HFF-Myc (cell line): ENCODE measurements at regions not wholly inside any gene's neighbourhood (a gene's known extent, or its start where the extent isn't known, plus 50 kb on each side); places are given as distances from the start of the nearest gene placed in this dataset.

Experiments used
- DNase-seq: peaks from one replicate; pipeline ENCODE4 v3.0.0-alpha.2; 2011; ENCODE audit warnings: low read depth; ENCODE audit errors: extremely low read depth
- H3K4me3 ChIP-seq: replicated peaks from 2 replicates; pipeline ENCODE4 v1.5.1; 2011; ENCODE audit warnings: low read depth, mild to moderate bottlenecking, control low read depth, low read length
- CTCF ChIP-seq: IDR thresholded peaks from 2 replicates; pipeline ENCODE4 v1.5.1; 2012; ENCODE audit warnings: mild to moderate bottlenecking, low read depth, low read length, control low read depth; ENCODE audit errors: missing control alignments

GRCh38 chr21:16069178-16070112 is 339.7 kb downstream of the USP25 start:
- TF ChIP-seq CTCF = no peak
- H3K4me3 ChIP-seq = no peak overlapping the region
- DNase-seq = no peak

- peak overlapping the region; percentile 34 for H3K4me3 ChIP-seq
- TF ChIP-seq CTCF = peak; percentile 11
- no peak for DNase-seq
These were observed 340.4 kb downstream of the USP25 start for GRCh38 chr21:16070207-16070651.

GRCh38 chr21:16071092-16071491 is 341.3 kb downstream of the USP25 start:
- TF ChIP-seq CTCF = no peak
- H3K4me3 ChIP-seq = peak overlapping the region; percentile 34
- no peak for DNase-seq

- DNase-seq = no peak
- TF ChIP-seq CTCF = no peak
- peak overlapping the region; percentile 34 for H3K4me3 ChIP-seq
These were observed 342.0 kb downstream of the USP25 start for GRCh38 chr21:16071761-16072160.

GRCh38 chr21:16072221-16072620 is 342.4 kb downstream of the USP25 start:
- no peak for DNase-seq
- H3K4me3 ChIP-seq = no peak overlapping the region
- no peak for TF ChIP-seq CTCF

- DNase-seq = peak; percentile 92
- peak overlapping the region; percentile 20; the same call in 1 of the 2 replicates for H3K4me3 ChIP-seq
- TF ChIP-seq CTCF = no peak
These were observed 343.0 kb downstream of the USP25 start for GRCh38 chr21:16072737-16073136.
